Natural killer cell (primary cell): ENCODE measurements at regions not wholly inside any gene's neighbourhood (a gene's known extent, or its start where the extent isn't known, plus 50 kb on each side); places are given as distances from the start of the nearest gene placed in this dataset.

Source experiments
- ATAC-seq, 3 donors: fragments of 150-1000 bp in 2 of 3; fragments of 200-7000 bp in 1 of 3; cut with Tn5 transposase; 1 replicate in 1 of 3; 2 replicates in 2 of 3; pipeline ENCODE4 v1.10.0; 2021; ENCODE audit warnings: mild to moderate bottlenecking in 2 of 3, moderate library complexity in 2 of 3
- DNase-seq, 2 donors: peaks; one replicate each; pipeline versions ENCODE4 v3.0.0 to v3.0.0-alpha.2; 2013 to 2021; ENCODE audit warnings: mixed read lengths in 1 of 2
- H3K27ac ChIP-seq: one replicate; pipeline ENCODE4 v1.5.1; 2013; ENCODE audit warnings: mild to moderate bottlenecking, low read length
- H3K27me3 ChIP-seq: one replicate; pipeline ENCODE4 v1.6.1; 2013; ENCODE audit warnings: low read length; ENCODE audit not compliant: control insufficient read depth, insufficient read depth
- H3K36me3 ChIP-seq: one replicate; pipeline ENCODE4 v1.6.1; 2013; ENCODE audit warnings: low read length; ENCODE audit not compliant: control insufficient read depth, insufficient read depth
- H3K4me1 ChIP-seq: one replicate; pipeline ENCODE4 v1.6.1; 2013; ENCODE audit warnings: low read length; ENCODE audit not compliant: control insufficient read depth, insufficient read depth
- H3K4me3 ChIP-seq: one replicate; pipeline ENCODE4 v1.5.1; 2013; ENCODE audit warnings: low read length
- H3K9me3 ChIP-seq: one replicate; pipeline ENCODE4 v1.6.1; 2013; ENCODE audit warnings: low read length; ENCODE audit not compliant: control insufficient read depth, insufficient read depth
- H3K27ac Mint-ChIP-seq, 2 donors: one replicate each; pipeline ENCODE4 v1.8.0; 2022; ENCODE audit warnings: mild to moderate bottlenecking in 2 of 2, mixed read lengths in 2 of 2, moderate library complexity in 1 of 2
- H3K27me3 Mint-ChIP-seq, 2 donors: one replicate each; pipeline ENCODE4 v1.8.0; 2022; ENCODE audit warnings: low read depth in 2 of 2, mixed read lengths in 2 of 2
- H3K36me3 Mint-ChIP-seq: one replicate; pipeline ENCODE4 v1.8.0; 2022; ENCODE audit warnings: mixed read lengths
- H3K4me1 Mint-ChIP-seq, 2 donors: one replicate each; pipeline ENCODE4 v1.8.0; 2022; ENCODE audit warnings: mixed read lengths in 2 of 2
- H3K4me3 Mint-ChIP-seq: one replicate; pipeline ENCODE4 v1.8.0; 2022; ENCODE audit warnings: mild to moderate bottlenecking, moderate library complexity, mixed read lengths
- H3K9me3 Mint-ChIP-seq, 2 donors: one replicate each; pipeline ENCODE4 v1.8.0; 2022; ENCODE audit warnings: mixed read lengths in 2 of 2
- CTCF ChIP-seq: fragments of 200-600 bp; IDR thresholded peaks from one replicate; pipeline ENCODE4 v1.8.0; 2022; ENCODE audit warnings: antibody characterized with exemption
- WGBS: methylation state at CpG from one replicate; pipeline ENCODE4 v1.1.7; 2013; ENCODE audit warnings: missing lambda C conversion rate; ENCODE audit not compliant: insufficient coverage; 5-methylcytosine and 5-hydroxymethylcytosine counted together
- intact Hi-C: fragments of 100-400 bp; cut with micrococcal nuclease; formaldehyde crosslinking; loops from one replicate; pipeline ENCODE4 v1.14.2; 2022

DNA sequence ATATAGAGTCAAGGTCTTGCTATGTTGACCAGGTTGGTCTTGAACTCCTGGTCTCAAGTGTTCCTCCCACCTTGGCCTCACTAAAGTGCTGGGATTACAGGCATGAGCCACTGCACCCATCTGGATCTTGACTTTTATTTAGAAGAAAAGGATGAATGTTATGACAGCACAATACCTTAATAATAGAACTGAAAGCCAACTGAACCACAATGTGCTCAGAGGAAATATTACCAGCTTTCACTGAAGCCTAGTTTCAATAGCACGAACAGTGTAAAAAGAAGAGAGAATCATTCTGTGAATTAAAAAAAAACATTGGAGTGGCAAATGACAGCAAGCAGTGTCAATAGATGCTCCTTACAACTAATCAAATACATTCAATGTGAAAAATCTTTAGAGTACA, 239.2 kb upstream of the RMST start:
- Histone ChIP-seq H3K9me3 (no peaks in the 10 kb centered on the region), H3K27me3 (no peaks in the 10 kb centered on the region), H3K4me1 (no peaks in the 10 kb centered on the region), H3K4me3 (no peak overlapping the region), H3K36me3 (no peaks in the 10 kb centered on the region), H3K27ac (no peak overlapping the region)
- ATAC-seq (no peak), DNase-seq (no peak)
- H3K27ac Mint-ChIP-seq, result no peak overlapping the region
- H3K27me3 Mint-ChIP-seq, result no peaks in the 10 kb centered on the region
- H3K4me3 Mint-ChIP-seq, result no peak overlapping the region
- TF ChIP-seq CTCF, result no peak
- WGBS, result no CpG with 5 or more reads among the region's 1 CpG
- intact Hi-C loops, result no loop called here
- peaks cover 2 to 3% of the 10 kb centered on the region in 2 donors for H3K9me3 Mint-ChIP-seq
- no peaks in the 10 kb centered on the region for H3K36me3 Mint-ChIP-seq
- H3K4me1 Mint-ChIP-seq, result no peaks in the 10 kb centered on the region

DNA sequence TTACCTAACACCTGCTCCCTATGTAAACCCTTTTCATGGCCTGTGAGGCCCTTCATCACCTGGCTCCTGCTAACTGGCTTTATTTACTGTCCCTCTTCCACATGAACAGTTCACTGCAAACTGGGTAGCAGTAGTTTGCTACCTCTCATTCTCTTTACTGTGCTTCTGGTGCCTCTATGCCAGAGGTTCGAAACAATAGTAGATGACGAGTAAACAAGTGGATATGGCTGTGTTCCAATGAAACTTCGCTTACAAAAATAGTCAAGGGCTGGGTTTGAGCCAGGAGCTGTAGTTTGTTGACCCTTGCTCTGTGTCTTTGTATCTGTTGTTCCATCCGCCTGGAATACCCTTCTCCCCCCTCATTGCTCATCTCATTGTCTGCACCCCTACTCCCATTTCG, 233.6 kb upstream of the RMST start:
- Mint-ChIP-seq H3K27me3 (peaks cover 0 to 3% of the 10 kb centered on the region in 2 donors), H3K4me1 (no peaks in the 10 kb centered on the region), H3K27ac (no peak overlapping the region), H3K4me3 (no peak overlapping the region), H3K9me3 (peaks cover 2 to 7% of the 10 kb centered on the region in 2 donors), H3K36me3 (no peaks in the 10 kb centered on the region)
- H3K27ac ChIP-seq, result no peak overlapping the region
- no peak for DNase-seq
- H3K4me1 ChIP-seq, result no peaks in the 10 kb centered on the region
- no peaks in the 10 kb centered on the region for H3K27me3 ChIP-seq
- H3K4me3 ChIP-seq, result no peak overlapping the region
- no peak for ATAC-seq
- WGBS, result 85% methylated on average over 5 of the region's 5 CpGs
- intact Hi-C loops, result no loop called here
- no peak for TF ChIP-seq CTCF
- no peaks in the 10 kb centered on the region for H3K9me3 ChIP-seq
- no peaks in the 10 kb centered on the region for H3K36me3 ChIP-seq

DNA sequence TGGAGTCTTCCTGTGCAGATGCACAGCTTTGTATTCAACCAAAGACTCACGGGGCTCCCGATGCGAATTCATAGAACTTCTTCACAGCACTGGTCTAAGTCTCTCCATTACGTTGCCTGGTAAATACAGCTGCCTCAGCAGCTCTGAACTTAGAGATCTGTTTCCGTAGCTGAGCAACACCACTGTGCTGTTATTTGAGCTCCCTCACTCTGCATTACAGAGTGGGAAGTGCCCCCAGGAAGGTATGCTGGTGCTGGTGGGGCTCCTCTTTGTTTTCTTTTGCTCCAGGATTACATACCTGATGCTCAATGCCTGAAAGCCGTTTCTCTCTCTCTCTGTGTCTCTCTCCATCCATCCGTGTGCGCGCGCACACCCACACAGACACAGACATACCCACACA, 227.5 kb upstream of the RMST start:
- Mint-ChIP-seq H3K4me3 (no peak overlapping the region), H3K36me3 (no peaks in the 10 kb centered on the region), H3K27ac (no peak overlapping the region), H3K9me3 (peaks cover 0 to 4% of the 10 kb centered on the region in 2 donors), H3K4me1 (no peaks in the 10 kb centered on the region), H3K27me3 (no peaks in the 10 kb centered on the region)
- Histone ChIP-seq H3K4me1 (no peaks in the 10 kb centered on the region), H3K27me3 (no peaks in the 10 kb centered on the region), H3K9me3 (no peaks in the 10 kb centered on the region), H3K27ac (no peak overlapping the region), H3K36me3 (no peaks in the 10 kb centered on the region), H3K4me3 (no peak overlapping the region)
- no peak for TF ChIP-seq CTCF
- whole genome bisulfite sequencing, result 78% methylated on average over 6 of the region's 10 CpGs
- no peak for DNase-seq
- ATAC-seq, result no peak
- intact Hi-C loops, result no loop called here

GRCh38 chr12:97246368-97246767, 216.2 kb upstream of the RMST start:
- TF ChIP-seq CTCF, result no peak
- intact Hi-C loops, result no loop called here
- H3K27me3 ChIP-seq, result no peaks in the 10 kb centered on the region
- no peaks in the 10 kb centered on the region for H3K4me1 Mint-ChIP-seq
- H3K9me3 Mint-ChIP-seq, result peaks cover 2 to 9% of the 10 kb centered on the region in 2 donors
- no peak overlapping the region for H3K27ac Mint-ChIP-seq
- ATAC-seq (no peak), DNase-seq (no peak)
- H3K36me3 ChIP-seq, result no peaks in the 10 kb centered on the region
- H3K4me3 ChIP-seq, result no peak overlapping the region
- H3K36me3 Mint-ChIP-seq, result no peaks in the 10 kb centered on the region
- H3K4me3 Mint-ChIP-seq, result no peak overlapping the region
- 92% methylated on average over 4 of the region's 4 CpGs for WGBS
- H3K27ac ChIP-seq, result no peak overlapping the region
- H3K9me3 ChIP-seq, result no peaks in the 10 kb centered on the region
- no peaks in the 10 kb centered on the region for H3K4me1 ChIP-seq
- no peaks in the 10 kb centered on the region for H3K27me3 Mint-ChIP-seq
